CD4-positive, CD25-positive, alpha-beta regulatory T cell (primary cell): ENCODE measurements at regions not wholly inside any gene's neighbourhood (a gene's known extent, or its start where the extent isn't known, plus 50 kb on each side); places are given as distances from the start of the nearest gene placed in this dataset.

ENCODE experiments used
- ATAC-seq, 2 donors: fragments of 150-1000 bp; cut with Tn5 transposase; one replicate each; pipeline ENCODE4 v1.10.0; 2021; ENCODE audit warnings: low read depth in 2 of 2, moderate number of reproducible peaks in 2 of 2, moderate library complexity in 1 of 2
- DNase-seq, 3 donors: peaks; one replicate each; pipeline versions ENCODE4 v3.0.0 to v3.0.0-alpha.2; 2012 to 2022; ENCODE audit warnings: mixed read lengths in 1 of 3
- H3K27ac ChIP-seq: one replicate; pipeline ENCODE4 v1.7.0; 2013; ENCODE audit warnings: mild to moderate bottlenecking, low read length; ENCODE audit not compliant: insufficient read depth, poor library complexity, severe bottlenecking
- H3K27me3 ChIP-seq: one replicate; pipeline ENCODE4 v1.7.0; 2013; ENCODE audit warnings: low read length; ENCODE audit not compliant: control insufficient read depth, insufficient read depth
- H3K36me3 ChIP-seq: one replicate; pipeline ENCODE4 v1.7.0; 2013; ENCODE audit warnings: mild to moderate bottlenecking, low read length, moderate library complexity; ENCODE audit not compliant: control insufficient read depth, insufficient read depth
- H3K4me1 ChIP-seq: 2 replicates; pipeline ENCODE4 v1.7.0; 2013; ENCODE audit warnings: mild to moderate bottlenecking, low read length; ENCODE audit not compliant: insufficient read depth, control insufficient read depth, poor library complexity, severe bottlenecking
- H3K4me3 ChIP-seq: one replicate; pipeline ENCODE4 v1.7.0; 2013; ENCODE audit warnings: low read depth, mild to moderate bottlenecking, low read length, moderate library complexity
- H3K9me3 ChIP-seq, 2 experiments: 1 replicate in 1 of 2; 2 replicates in 1 of 2; pipeline ENCODE4 v1.7.0; 2013; ENCODE audit warnings: low read length in 2 of 2, mild to moderate bottlenecking in 1 of 2, moderate library complexity in 1 of 2; ENCODE audit not compliant: control insufficient read depth in 2 of 2
- H3K27ac Mint-ChIP-seq, 3 donors: one replicate each; pipeline ENCODE4 v1.8.0; 2020 to 2022; ENCODE audit warnings: mild to moderate bottlenecking in 3 of 3, mixed read lengths in 3 of 3, moderate library complexity in 2 of 3
- H3K27me3 Mint-ChIP-seq: one replicate; pipeline ENCODE4 v1.8.0; 2022; ENCODE audit warnings: mild to moderate bottlenecking, mixed read lengths
- H3K36me3 Mint-ChIP-seq: one replicate; pipeline ENCODE4 v1.8.0; 2020; ENCODE audit warnings: mixed read lengths
- H3K4me1 Mint-ChIP-seq, 4 donors: one replicate each; pipeline ENCODE4 v1.8.0; 2020 to 2022; ENCODE audit warnings: mixed read lengths in 4 of 4, mild to moderate bottlenecking in 1 of 4
- H3K4me3 Mint-ChIP-seq, 4 donors: one replicate each; pipeline ENCODE4 v1.8.0; 2020 to 2022; ENCODE audit warnings: mild to moderate bottlenecking in 4 of 4, mixed read lengths in 4 of 4, moderate library complexity in 3 of 4
- H3K9me3 Mint-ChIP-seq, 7 donors: one replicate each; pipeline ENCODE4 v1.8.0; 2020 to 2022; ENCODE audit warnings: mixed read lengths in 7 of 7, mild to moderate bottlenecking in 3 of 7, moderate library complexity in 2 of 7

DNA sequence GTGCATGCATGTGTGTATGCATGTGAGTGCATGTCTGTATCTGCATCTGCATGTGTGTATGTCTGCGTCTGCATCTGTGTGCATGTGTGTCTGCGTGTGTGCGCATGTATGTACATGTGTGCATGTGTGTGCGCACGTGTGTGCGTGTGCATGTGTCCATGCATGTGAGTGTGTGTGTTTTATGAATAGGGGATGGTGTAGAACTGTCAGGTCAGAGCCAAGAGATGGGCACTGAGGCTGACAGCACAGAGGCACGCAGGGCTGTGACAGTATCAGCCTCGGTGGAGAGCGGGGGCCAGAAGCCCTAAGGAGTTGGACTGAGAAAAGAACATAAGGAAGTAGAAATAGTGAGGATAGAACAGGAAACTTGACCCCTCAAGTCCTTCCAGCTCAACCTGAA, 494.0 kb upstream of the MYT1L start:
- no peak for ATAC-seq
- no peaks in the 10 kb centered on the region for H3K9me3 ChIP-seq
- no peak for DNase-seq

DNA sequence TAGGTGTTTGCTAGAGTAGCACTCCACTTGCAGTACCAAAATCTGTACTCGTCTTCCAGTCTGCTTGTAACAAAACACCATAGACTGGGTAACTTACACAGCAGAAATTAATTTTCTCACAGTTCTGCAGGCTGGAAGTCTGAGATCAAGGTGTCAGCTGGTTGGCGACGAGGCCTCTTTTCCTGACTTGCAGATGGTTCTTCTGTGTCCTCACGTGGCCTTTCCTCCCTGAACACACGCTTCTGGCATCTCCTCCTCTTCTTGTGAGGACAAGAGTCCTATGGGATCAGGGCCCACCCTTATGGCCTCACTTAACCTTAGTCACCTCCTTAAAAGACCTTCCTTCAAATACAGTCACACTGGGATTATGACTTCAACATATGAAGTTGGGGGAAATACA, 493.5 kb upstream of the MYT1L start:
- Mint-ChIP-seq H3K4me1 (no peaks in the 10 kb centered on the region), H3K36me3 (no peaks in the 10 kb centered on the region), H3K9me3 (peaks cover 1 to 6% (median 2%) of the 10 kb centered on the region in 7 donors), H3K4me3 (no peak overlapping the region), H3K27ac (no peak overlapping the region), H3K27me3 (no peaks in the 10 kb centered on the region)
- H3K36me3 ChIP-seq = no peaks in the 10 kb centered on the region
- DNase-seq = no peak
- H3K27me3 ChIP-seq = no peaks in the 10 kb centered on the region
- no peak overlapping the region for H3K27ac ChIP-seq
- ATAC-seq = no peak
- H3K9me3 ChIP-seq = no peaks in the 10 kb centered on the region
- no peak overlapping the region for H3K4me3 ChIP-seq
- no peaks in the 10 kb centered on the region for H3K4me1 ChIP-seq

More for the DNA sequence above, 494.0 kb upstream of the MYT1L start:
- Histone ChIP-seq H3K27ac (no peak overlapping the region), H3K36me3 (no peaks in the 10 kb centered on the region), H3K4me1 (no peaks in the 10 kb centered on the region), H3K27me3 (no peaks in the 10 kb centered on the region), H3K4me3 (no peak overlapping the region)
- no peak overlapping the region for H3K4me3 Mint-ChIP-seq
- H3K27me3 Mint-ChIP-seq = no peaks in the 10 kb centered on the region
- H3K27ac Mint-ChIP-seq = no peak overlapping the region
- peaks cover 1 to 6% (median 2%) of the 10 kb centered on the region in 7 donors for H3K9me3 Mint-ChIP-seq
- H3K36me3 Mint-ChIP-seq = no peaks in the 10 kb centered on the region
- no peaks in the 10 kb centered on the region for H3K4me1 Mint-ChIP-seq

- no peak overlapping the region for H3K4me3 Mint-ChIP-seq
- H3K9me3 Mint-ChIP-seq = peaks cover 1 to 6% (median 2%) of the 10 kb centered on the region in 7 donors
- H3K4me1 Mint-ChIP-seq = no peaks in the 10 kb centered on the region
- H3K9me3 ChIP-seq = no peaks in the 10 kb centered on the region
- no peaks in the 10 kb centered on the region for H3K36me3 Mint-ChIP-seq
- ATAC-seq (no peak), DNase-seq (no peak)
- H3K4me3 ChIP-seq = no peak overlapping the region
- H3K27ac ChIP-seq = no peak overlapping the region
- H3K36me3 ChIP-seq = no peaks in the 10 kb centered on the region
- no peaks in the 10 kb centered on the region for H3K4me1 ChIP-seq
- no peak overlapping the region for H3K27ac Mint-ChIP-seq
- H3K27me3 ChIP-seq = no peaks in the 10 kb centered on the region
- no peaks in the 10 kb centered on the region for H3K27me3 Mint-ChIP-seq
Observed at GRCh38 chr2:2823061-2823753, 492.1 kb upstream of the MYT1L start.

DNA sequence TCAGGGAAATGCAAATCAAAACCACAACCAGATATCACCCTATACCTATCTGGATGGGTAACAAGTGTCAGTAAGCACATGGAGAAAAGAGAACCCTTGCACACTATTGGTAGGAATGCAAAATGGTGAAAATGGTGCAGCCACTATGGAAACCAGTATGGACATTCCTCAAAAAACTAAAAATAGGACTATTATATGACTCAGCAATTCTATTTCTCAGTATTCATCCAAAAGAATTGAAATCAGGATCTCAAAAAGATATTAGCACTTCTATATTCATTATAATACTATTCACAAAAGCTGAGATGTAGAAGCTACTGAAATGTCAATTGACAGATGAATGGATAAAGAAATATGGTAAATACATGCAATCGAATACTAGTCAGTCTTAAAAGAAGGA, 491.1 kb upstream of the MYT1L start:
- Histone ChIP-seq H3K4me3 (no peak overlapping the region), H3K4me1 (no peaks in the 10 kb centered on the region), H3K27ac (no peak overlapping the region), H3K9me3 (no peaks in the 10 kb centered on the region), H3K36me3 (no peaks in the 10 kb centered on the region), H3K27me3 (no peaks in the 10 kb centered on the region)
- Mint-ChIP-seq H3K36me3 (no peaks in the 10 kb centered on the region), H3K4me1 (no peaks in the 10 kb centered on the region), H3K27ac (no peak overlapping the region), H3K9me3 (peaks cover 1 to 6% (median 3%) of the 10 kb centered on the region in 7 donors), H3K4me3 (no peak overlapping the region), H3K27me3 (no peaks in the 10 kb centered on the region)
- no peak for DNase-seq
- no peak for ATAC-seq

- Histone ChIP-seq H3K27me3 (no peaks in the 10 kb centered on the region), H3K9me3 (peaks cover 6 to 7% of the 10 kb centered on the region in 2 experiments), H3K4me1 (no peaks in the 10 kb centered on the region), H3K4me3 (no peak overlapping the region), H3K27ac (no peak overlapping the region), H3K36me3 (no peaks in the 10 kb centered on the region)
- Mint-ChIP-seq H3K9me3 (peaks cover 3 to 30% (median 7%) of the 10 kb centered on the region in 7 donors), H3K4me1 (no peaks in the 10 kb centered on the region), H3K27me3 (no peaks in the 10 kb centered on the region), H3K36me3 (no peaks in the 10 kb centered on the region), H3K4me3 (no peak overlapping the region), H3K27ac (no peak overlapping the region)
- no peak for ATAC-seq
- DNase-seq = no peak
Observed at GRCh38 chr2:2812648-2813047, 481.6 kb upstream of the MYT1L start.

DNA sequence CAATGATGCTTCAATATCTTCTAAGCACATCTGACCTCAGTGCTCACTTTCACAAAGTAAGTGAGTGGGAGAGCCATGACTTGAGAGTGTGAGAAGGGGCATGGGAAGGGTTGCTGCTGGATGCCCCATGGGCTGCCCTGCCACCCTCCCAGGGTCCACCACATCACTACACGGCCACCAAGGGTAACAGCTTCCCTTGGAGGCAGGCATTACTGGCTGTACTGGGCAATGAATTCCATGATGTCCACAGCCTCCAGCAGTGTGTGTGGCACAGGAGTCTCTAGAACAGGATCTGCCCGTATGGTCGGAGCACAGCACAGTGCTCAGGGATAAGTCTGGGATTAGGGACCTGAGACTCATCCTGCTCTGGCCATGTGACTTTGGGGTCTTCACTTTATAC, 481.0 kb upstream of the MYT1L start:
- no peaks in the 10 kb centered on the region for H3K27me3 ChIP-seq
- no peaks in the 10 kb centered on the region for H3K4me1 ChIP-seq
- DNase-seq = no peak
- Mint-ChIP-seq H3K4me1 (no peaks in the 10 kb centered on the region), H3K9me3 (peaks cover 3 to 30% (median 7%) of the 10 kb centered on the region in 7 donors), H3K4me3 (no peak overlapping the region), H3K36me3 (no peaks in the 10 kb centered on the region), H3K27ac (no peak overlapping the region), H3K27me3 (no peaks in the 10 kb centered on the region)
- ATAC-seq = peak in 1 of 2 donors; percentile 8
- no peak overlapping the region for H3K27ac ChIP-seq
- no peak overlapping the region for H3K4me3 ChIP-seq
- H3K9me3 ChIP-seq = peaks cover 6 to 7% of the 10 kb centered on the region in 2 experiments
- no peaks in the 10 kb centered on the region for H3K36me3 ChIP-seq

DNA sequence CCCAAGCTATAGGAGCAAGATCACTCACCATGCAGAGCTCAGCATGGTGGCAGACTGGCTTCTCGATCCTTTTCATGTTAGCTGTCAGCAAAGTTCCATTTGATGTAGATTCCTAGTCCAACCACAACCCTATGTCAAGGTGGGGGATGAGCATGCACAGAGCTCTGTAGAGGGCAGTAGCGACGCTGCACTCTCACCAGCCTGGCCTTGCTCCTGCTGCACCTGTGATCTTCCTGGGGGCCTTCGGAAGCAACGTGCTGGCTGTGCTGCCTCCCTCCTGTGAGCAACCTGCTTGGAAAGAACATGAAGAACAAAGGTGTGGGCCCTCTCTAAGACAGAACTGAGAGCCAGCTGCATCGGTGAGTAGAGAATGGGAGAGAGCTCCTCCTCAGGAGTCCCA, 479.4 kb upstream of the MYT1L start:
- Mint-ChIP-seq H3K36me3 (no peaks in the 10 kb centered on the region), H3K27ac (no peak overlapping the region), H3K4me1 (no peaks in the 10 kb centered on the region), H3K27me3 (no peaks in the 10 kb centered on the region), H3K4me3 (no peak overlapping the region), H3K9me3 (peaks cover 3 to 20% (median 6%) of the 10 kb centered on the region in 7 donors)
- ATAC-seq (no peak), DNase-seq (no peak)
- H3K4me1 ChIP-seq = no peaks in the 10 kb centered on the region
- no peak overlapping the region for H3K4me3 ChIP-seq
- H3K27ac ChIP-seq = no peak overlapping the region
- no peaks in the 10 kb centered on the region for H3K36me3 ChIP-seq
- H3K27me3 ChIP-seq = no peaks in the 10 kb centered on the region
- H3K9me3 ChIP-seq = peaks cover 6 to 7% of the 10 kb centered on the region in 2 experiments

- Mint-ChIP-seq H3K36me3 (no peaks in the 10 kb centered on the region), H3K9me3 (peaks cover 3 to 17% (median 7%) of the 10 kb centered on the region in 7 donors), H3K27me3 (no peaks in the 10 kb centered on the region)
Observed at GRCh38 chr2:2809771-2810170, 478.7 kb upstream of the MYT1L start.

More at GRCh38 chr2:2809771-2810170, 478.7 kb upstream of the MYT1L start:
- no peaks in the 10 kb centered on the region for H3K4me1 ChIP-seq
- H3K4me1 Mint-ChIP-seq = no peaks in the 10 kb centered on the region
- H3K27me3 ChIP-seq = no peaks in the 10 kb centered on the region
- H3K36me3 ChIP-seq = no peaks in the 10 kb centered on the region
- H3K9me3 ChIP-seq = peaks cover 6 to 7% of the 10 kb centered on the region in 2 experiments
- H3K27ac ChIP-seq = no peak overlapping the region
- H3K4me3 ChIP-seq = no peak overlapping the region
- no peak overlapping the region for H3K4me3 Mint-ChIP-seq
- ATAC-seq = no peak
- no peak overlapping the region for H3K27ac Mint-ChIP-seq
- no peak for DNase-seq
